COLO668 (cell line): ENCODE measurements at regions not wholly inside any gene's neighbourhood (a gene's known extent, or its start where the extent isn't known, plus 50 kb on each side); places are given as distances from the start of the nearest gene placed in this dataset.
"Not testable (repeated sequence)": the region's sequence is repeated elsewhere in the genome, so short reads cannot be mapped to it uniquely, and the experiment has no call there.

Experiments used
- DNase-seq: peaks from one replicate; lab custom pipeline; 2025; ENCODE audit not compliant: unreplicated experiment; lab: John Stamatoyannopoulos, UW

DNA sequence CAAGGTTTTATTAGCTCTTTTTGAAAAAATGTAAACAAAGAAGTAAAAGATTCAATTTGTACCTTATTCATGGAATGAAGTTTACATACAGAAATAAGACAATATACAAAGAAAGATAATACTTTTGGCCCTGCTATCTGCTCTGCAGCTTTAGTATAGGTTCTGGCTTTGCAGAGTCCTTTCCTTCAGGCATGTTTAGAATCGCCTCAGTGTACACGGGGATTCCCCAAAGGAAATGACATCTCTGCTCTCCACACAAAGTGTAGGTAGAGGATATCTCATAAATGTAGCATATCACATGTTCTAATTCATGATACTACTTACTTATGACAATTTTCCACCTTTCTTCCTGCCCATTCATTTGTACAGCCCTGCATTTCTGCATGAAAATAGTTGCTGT, 222.6 kb upstream of the DPYD start:
- no peak for DNase-seq

DNA sequence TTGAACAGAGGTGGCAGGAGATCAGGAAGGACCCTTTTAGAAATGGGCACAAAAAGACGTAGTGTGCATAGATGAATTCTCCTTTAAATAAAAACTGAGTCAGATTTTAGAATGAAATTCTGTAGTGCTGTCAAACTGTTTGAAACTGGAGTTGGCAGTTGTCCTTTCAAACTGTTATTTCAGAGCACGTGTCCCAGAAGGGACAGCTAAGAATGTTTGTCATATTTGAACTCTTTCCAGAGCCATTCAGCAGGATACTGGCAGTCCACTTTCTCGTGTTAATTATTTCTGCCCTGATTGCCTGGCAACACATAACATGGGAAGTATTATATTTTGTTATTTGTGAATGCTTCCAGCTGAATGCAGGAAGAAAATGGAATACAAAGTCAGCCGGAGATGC, 212.3 kb upstream of the DPYD start:
- no peak for DNase-seq

DNA sequence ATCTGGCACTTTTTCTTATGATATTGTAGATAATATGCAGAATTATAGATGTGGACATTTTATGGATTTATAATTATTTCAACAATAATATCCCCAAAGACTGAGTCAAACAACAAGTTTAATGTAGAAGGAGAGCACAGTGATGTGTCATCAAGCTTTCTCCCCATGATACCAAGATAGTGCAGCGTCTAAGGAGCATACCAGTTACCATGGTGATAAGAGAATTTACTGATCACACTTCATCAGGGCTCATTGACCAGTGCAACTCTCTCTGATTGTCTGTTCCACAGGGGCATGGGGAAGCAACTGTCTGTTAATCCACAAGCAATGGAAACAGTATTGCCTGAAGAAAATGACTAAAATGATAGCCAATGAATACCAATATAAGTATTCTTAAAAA, 209.6 kb upstream of the DPYD start:
- DNase-seq: no peak

DNA sequence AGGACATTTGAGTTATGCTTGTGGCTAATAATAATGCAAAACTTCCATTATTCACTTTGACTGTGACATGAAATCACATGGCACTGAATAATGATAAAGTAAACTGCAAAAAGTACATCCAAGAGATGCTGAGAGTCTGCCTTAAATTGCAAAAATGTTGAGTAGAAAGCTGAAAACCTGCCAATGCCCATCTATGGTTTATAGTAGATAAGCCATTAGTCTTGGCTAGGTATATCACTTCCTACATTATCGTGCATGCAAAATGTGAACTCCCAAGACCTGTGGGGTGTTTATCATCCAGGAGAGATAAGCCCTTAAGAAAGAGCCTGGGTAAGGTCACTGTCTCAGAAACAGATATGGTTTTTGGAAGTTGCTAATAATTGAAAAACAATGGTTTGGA, 208.7 kb upstream of the DPYD start:
- no peak for DNase-seq

DNA sequence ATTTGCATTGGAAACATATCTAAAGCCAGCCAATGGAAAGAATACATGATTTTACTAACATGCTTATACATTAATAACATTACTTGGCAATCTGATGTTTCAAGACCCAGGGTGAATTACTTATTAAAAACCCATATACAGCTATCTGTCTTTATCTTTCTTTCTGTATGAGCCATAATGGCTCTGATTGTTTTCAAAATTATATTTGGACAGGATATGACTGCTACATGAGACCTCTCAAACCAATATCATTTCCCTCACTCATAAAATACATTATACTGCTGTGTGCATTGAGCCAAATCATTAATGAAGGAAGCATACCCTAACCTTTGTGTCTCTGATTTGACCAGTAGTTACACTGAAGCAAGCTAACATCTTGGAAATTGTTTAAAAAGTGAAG, 205.9 kb upstream of the DPYD start:
- DNase-seq: no peak

DNA sequence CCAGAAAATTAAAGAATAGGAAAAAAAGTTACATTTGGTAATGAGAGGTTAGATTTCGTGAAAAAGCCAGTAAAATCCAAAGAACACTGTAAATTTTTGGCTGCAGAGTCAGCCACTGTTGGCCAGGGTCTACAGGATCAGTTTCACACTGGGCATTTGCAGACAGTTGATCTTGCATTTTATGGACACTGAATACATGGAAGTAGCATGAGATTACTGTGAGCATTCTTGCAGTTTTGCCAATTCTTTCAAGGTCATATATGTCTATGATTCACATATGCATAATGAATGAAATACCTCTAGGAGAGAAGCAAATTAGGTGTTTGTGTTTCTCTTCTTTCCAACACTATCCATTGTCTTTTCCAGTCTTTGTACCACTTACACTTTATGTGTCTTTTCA, 200.8 kb upstream of the DPYD start:
- no peak for DNase-seq

DNA sequence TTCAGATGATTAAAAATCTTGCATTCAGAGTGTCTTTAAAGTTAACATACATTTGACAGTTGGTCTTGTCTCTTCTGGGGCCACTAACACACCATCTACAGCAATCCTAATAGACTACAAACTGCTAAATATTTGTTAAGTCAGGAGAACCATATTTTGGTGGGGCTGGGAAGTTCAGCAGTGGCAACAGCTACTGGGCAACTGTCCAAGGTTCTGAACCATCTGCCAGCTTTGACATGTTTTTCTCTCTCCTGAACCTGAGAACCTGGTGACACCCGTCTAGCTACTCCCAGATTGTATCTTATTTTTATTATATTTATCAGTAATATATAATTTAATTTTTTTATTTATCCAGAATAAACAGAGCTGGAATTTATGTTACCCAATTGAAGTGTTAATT, 199.0 kb upstream of the DPYD start:
- DNase-seq: no peak

DNA sequence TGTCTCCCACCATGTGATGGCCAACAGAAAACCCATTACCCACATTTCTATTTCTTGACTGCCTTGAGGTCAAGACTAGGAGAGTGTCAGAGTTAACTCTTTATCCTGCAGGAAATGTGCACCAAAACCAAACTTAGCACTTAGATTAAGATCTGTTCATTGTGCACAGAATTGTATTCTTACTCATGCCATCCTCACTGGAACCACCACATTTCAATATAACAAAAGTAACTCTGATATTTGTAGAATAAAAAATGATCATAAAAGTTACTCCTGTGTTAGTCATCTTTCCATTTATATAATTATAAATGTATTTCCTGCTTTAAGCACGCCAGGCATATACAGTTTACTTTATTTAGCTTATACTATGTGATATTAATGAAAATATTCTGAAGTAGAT, 193.0 kb upstream of the DPYD start:
- no peak for DNase-seq

DNA sequence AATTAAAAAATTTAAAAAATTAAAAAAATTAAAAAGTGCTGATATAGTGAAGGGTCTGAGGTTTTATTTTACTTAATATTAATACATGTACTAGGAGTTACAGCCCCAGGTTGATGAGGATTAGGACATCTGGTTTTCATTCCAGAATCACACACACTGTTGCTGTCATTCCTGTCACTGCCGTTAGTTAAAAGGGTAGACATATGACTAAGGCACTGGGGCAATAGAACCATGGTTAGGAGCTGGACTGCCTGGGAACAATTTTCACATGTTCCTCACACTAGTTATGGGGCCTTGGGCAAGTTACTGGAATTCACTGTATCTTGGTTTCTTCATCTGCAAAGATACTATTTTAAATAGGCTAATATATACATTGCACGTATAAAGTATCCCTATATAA, 191.8 kb upstream of the DPYD start:
- no peak for DNase-seq

DNA sequence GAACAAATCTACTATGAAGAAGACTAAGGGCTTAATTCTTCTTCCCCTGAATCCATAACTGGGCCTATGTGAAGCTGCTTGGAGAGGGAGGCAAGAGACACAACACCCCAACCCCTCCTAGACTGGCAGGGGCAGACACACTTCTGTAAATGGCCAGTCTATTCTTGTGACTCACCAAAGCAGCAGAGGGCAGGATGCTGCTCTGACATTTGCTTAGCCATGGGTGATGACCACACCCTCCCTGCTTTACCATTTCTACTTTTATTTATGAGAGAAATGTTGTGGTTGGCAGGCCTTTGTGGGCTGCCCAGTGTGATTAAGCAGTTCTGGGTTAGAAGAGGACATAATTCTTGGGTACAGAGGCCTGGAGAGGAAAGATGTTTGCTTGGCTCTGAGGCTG, 189.8 kb upstream of the DPYD start:
- DNase-seq: no peak

DNA sequence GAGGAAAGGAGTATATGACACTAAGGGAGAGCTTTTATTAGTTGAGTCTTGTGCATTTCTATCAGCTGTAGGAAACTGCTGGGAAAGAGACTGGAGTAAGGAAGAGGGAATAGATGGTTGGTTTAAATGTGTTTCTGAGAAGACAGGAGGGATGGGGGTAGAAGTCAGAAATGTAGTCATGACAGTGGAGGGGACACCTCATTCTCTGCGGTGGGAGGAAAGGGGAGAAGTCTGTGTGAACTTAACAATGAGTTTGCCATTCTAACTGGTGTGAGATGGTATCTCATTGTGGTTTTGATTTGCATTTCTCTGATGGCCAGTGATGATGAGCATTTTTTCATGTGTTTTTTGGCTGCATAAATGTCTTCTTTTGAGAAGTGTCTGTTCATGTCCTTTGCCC, 187.5 kb upstream of the DPYD start:
- DNase-seq: not testable (repeated sequence)

DNA sequence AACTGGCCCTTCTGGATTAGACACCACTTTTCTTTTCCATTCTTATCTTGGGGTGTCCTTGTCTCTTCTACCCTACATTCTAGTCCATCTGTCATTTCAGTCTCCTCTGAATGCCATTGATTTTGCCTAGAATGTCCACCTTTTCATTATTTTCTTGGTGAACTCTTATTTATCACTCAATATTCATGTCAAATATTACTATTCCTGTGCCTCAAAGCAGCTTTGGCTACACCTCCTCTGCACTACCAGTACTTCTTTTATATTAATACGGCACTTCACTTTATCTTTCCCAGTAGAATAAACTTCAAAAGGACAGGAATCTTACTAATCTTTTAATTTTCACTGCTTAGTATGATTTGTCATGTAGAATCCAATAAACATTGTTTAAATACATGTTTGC, 186.4 kb upstream of the DPYD start:
- DNase-seq: no peak

DNA sequence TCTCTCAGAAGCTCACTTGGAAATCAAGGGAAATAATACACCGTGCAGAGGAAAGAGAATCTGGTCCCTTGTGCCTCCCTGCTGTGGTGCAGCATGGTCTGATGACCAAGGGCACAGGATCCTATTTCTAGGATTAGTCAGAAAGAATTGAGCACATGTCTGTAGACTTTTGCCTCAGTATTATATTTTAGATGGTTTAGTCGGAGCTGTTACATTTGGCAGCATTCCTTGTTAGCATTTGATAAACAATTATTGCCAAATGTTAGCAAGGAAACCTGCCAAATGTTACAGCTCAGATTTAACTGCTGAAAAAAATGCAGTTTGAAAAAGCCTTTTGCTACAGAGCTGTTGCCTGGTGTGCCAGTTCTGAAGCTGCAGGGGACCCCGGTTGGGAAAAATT, 183.5 kb upstream of the DPYD start:
- no peak for DNase-seq

DNA sequence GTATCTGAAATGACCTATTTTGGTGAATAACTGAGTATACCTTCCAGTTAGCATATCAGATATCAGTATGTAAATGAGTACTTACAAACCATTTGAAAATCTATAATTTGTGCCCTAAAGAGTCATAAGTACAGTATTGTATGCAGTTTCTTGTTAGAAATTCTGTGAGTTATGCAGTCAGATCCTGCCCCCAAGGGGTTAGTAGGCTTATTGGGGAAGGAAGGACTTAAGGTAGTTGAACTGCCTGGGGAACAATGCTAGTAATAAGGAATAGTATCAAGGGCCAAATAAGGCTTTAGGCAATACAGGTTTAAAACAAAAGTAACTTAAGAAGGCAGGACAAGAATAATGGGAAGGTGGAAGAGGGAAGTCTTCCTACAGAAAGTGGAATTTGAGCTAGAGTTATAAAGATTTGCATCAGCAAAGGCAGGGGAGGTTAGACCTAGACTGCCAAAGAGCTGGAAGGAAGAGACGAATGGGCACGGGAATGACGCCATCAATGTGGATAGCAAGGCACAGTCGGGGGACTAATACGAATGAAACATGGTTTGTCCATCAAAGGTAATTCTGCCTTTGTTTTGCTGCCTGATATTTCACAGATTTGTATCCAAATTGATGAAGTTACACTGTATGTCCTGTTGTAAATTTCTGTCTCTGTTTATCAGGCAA, 182.9 kb upstream of the DPYD start:
- DNase-seq: no peak

DNA sequence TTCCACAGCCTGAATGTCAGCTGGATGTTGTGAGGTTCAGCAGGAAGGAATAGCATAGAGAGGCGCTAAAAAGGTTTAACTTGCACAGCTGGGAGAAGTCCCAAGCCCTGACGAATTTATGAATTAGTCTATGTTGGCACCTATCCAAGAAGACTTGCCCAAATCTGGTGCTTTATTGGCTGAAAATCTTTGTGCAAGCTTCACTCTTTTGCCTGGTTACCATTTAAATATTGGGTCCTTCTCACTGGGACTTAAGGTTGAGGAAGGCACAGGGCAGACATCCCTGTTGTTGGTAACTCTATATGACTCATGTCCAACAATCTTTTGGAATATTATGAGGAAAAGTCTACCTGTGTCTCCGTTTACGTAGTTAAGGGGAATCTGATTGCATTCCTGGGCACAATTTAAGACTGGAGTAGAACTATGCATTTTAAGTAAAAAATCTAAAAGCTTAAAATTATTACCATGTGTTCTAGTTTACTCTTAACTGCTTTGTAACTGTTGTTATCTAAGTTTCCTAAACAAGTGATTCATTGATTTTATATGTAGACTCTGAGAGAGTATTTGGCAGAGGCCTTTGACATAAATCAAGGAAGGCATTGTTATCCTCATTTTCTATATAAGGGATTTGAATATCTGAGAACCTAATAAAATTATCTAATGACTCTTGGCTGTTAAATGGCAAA, 181.7 kb upstream of the DPYD start:
- DNase-seq: no peak

DNA sequence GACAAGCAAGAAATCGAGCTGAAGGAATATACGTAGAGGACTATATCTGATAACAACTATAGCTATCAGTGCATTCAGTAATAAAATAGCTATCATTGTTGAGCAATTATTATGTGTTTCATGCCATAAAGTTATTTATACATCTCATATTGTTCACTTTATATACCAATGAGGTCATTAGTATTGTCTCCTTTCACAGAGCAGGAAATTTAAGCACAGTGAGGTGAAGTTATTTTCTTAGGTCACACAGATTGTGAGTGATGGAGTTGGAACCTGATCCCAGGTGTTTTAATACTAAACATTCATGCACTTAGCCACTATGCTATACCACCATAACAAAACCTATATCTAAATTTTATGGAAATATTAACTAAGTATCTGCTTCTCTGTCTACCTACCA, 180.5 kb upstream of the DPYD start:
- DNase-seq: no peak

DNA sequence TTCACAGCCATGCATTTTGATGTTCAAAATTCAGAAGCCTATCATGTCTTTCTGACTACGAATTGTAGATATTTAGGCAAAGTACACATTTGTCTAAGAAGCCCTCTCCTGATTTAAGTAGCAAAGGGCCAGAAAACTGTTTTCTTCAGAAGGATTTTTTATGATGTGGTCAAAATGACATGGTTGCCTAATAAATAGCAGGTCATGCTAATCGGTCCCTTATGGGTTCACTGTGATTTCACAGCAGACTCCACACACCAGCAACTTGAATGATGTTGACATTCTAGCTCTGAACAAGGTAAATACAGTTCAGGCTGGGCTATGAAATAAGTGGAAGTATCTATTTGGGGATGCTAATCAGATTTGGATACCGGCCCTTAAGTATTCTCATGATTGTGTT, 178.7 kb upstream of the DPYD start:
- DNase-seq: no peak

DNA sequence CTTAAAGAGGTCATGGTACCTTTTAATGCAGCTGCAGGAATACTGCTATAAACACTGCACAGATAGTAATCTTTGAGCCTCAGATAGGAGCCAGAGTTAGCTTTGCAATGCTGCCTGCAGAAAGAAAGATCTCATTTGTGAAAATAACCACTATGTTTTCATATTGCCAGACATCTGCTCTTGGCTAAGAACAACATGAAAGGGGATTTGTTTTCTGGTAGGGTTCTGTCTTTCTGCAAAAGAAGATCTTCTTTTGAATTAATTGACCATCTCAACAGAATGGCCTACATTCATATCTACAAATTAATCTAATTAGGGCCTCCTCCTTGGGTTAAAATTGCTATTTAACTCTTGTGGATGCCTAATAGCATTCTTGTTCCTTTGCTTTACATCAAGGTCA, 177.6 kb upstream of the DPYD start:
- no peak for DNase-seq

DNA sequence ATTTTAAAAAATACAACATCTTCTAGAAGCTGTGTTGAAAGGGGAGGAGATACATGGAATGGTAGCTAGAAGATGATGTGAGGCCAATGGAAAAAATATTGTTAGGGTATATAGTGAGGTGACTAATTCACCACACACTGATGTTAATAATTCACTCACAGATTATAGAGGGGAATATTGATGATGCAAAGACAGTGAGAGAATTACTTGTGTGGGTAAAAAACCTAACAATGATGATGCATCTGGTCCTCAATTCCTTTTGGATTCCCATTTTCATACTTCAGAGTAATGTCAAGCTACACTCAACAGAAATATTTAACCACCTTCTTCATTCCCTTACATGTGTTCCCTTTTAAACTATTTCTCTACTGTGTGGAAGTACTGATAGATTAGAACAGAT, 169.5 kb upstream of the DPYD start:
- DNase-seq: no peak

DNA sequence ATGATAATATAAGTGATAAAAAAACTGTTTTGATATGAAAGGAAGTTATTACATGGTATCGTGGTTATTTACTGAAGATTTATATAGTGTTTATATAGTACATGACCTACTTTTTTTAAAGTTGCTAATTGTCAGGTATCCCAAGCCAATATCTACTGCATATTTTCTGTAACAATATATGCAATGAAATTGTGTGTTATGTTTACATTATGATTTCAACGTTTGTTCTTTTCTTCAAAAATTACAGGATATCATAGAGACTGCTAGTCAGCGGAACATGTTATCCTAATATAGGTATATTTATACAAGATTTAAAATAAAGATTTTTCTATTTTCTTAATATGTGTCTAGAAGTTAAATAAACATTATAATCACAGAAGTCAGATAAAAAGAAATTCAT, 167.5 kb upstream of the DPYD start:
- no peak for DNase-seq

DNA sequence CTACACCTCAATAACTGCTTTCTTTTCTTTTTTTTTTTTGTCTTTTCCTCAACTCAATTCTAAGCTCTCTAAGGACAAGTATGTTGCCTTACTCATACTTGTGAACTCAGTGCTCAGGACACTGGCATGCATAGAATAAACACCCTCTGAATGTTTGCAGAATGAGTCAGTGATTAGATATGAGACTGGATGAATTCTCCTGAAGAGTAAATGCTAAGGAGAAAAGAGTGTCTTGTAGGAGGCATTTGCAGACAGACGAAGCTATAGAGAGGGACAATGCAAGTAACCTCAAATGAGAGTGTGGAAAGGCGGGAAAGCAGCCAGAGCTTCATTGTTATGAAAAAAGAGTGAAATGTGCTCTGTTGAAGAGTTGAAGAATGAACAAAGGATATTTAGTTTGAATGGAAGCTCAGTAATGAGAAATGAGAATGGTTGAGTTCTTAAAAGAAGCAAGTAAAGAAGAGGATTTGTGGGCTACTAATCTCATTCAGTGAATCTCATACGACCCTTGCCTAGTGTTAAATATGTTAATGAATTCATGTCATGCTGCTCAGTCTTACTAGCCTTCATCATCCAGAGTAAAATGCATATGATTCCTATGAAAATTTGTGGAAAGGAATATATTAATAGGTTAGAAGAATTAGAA, 166.1 kb upstream of the DPYD start:
- no peak for DNase-seq

DNA sequence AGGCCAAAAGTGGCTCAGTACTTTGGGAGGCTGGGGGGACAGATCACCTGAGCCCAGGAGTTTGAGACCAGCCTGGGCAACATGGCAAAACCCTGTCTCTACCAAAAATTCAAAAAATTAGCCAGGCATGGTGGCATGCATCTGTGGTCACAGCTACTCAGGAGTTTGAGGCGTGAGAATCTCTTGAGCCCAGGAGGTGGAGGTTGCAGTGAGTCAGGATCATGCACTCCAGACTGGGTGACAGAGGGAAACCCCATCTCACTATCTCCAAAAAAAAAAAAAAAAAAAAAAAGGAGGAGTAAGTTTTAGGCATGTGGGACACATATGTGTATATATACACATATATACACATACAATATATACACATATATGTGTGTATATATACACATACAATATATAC, 165.3 kb upstream of the DPYD start:
- DNase-seq: no peak

DNA sequence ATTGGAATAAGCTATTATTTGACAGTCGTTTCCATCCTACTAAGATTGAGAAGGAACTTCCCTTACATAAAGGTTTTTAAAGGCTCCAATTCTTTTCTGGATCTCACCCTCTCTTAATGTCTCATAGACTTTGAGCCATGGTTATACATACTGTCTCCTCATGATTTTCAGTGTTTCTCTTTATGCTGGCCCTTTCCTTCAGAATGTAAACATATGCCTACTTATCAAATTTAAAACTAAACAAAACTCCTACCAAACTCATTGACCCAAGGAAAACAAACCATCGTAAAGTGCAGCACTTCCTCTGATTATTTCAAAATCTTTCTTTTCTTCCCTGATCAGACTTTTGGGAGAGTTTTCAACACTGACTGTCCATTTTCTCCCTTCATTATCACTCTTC, 163.4 kb upstream of the DPYD start:
- DNase-seq: no peak
